Activated CD8-positive, alpha-beta T cell treated with anti-CD3 and anti-CD28 coated beads, Interleukin-2, amount 10 ng/mL, durations not matched to agents 7 days and 5 days (primary cell): ENCODE measurements at regions not wholly inside any gene's neighbourhood (a gene's known extent, or its start where the extent isn't known, plus 50 kb on each side); places are given as distances from the start of the nearest gene placed in this dataset.

Experiments used
- ATAC-seq: fragments of 150-1000 bp; cut with Tn5 transposase; one replicate; pipeline ENCODE4 v1.10.0; 2021; ENCODE audit warnings: moderate library complexity
- CTCF ChIA-PET: fragments of 350-600 bp; sonication (Branson Sonifier 250); formaldehyde crosslinking; loops from one replicate; lab custom pipeline; 2021; ENCODE audit warnings: antibody characterized with exemption; lab: Charles Lee
- POLR2A ChIA-PET: fragments of 350-600 bp; sonication (Branson Sonifier 250); formaldehyde crosslinking; loops from one replicate; lab custom pipeline; 2021; ENCODE audit warnings: antibody characterized with exemption; lab: Charles Lee
- DNase-seq: peaks from one replicate; pipeline ENCODE4 v3.0.0-alpha.2; 2020
- H3K27ac Mint-ChIP-seq: one replicate; pipeline ENCODE4 v1.8.0; 2021; ENCODE audit warnings: mild to moderate bottlenecking, mixed read lengths
- H3K27me3 Mint-ChIP-seq: one replicate; pipeline ENCODE4 v1.8.0; 2021; ENCODE audit warnings: low read depth, mixed read lengths
- H3K36me3 Mint-ChIP-seq: one replicate; pipeline ENCODE4 v1.8.0; 2021; ENCODE audit warnings: low read depth, mixed read lengths
- H3K4me1 Mint-ChIP-seq: one replicate; pipeline ENCODE4 v1.8.0; 2021; ENCODE audit warnings: low read depth, mixed read lengths
- H3K4me3 Mint-ChIP-seq: one replicate; pipeline ENCODE4 v1.8.0; 2021; ENCODE audit warnings: mild to moderate bottlenecking, mixed read lengths
- H3K9me3 Mint-ChIP-seq: one replicate; pipeline ENCODE4 v1.8.0; 2022; ENCODE audit warnings: mixed read lengths; ENCODE audit not compliant: insufficient read depth

GRCh38 chr18:34978953-34979608, 62.1 kb upstream of the MAPRE2 start:
- Mint-ChIP-seq H3K4me3 (peak overlapping the region; percentile 80), H3K9me3 (no peaks in the 10 kb centered on the region), H3K4me1 (peaks cover 18% of the 10 kb centered on the region), H3K36me3 (no peaks in the 10 kb centered on the region), H3K27me3 (peaks cover 19% of the 10 kb centered on the region), H3K27ac (peak overlapping the region; percentile 6)
- ChIA-PET CTCF (interaction anchor here (1.0 to 1.4 kb wide), 4 partner anchors 27 to 115 kb away, joined by 3 to 5 read pairs (median 4); no protein-coding TSS in a partner anchor), POLR2A (interaction anchor here (1.3 kb wide), 1 partner anchor 113 kb away, joined by 3 read pairs; no protein-coding TSS in a partner anchor)
- ATAC-seq (peak; percentile 29), DNase-seq (peak; percentile 64)

- DNase-seq (no peak), ATAC-seq (no peak)
- H3K4me1 Mint-ChIP-seq: peaks cover 16% of the 10 kb centered on the region
- no peaks in the 10 kb centered on the region for H3K36me3 Mint-ChIP-seq
- no peak overlapping the region for H3K27ac Mint-ChIP-seq
- CTCF ChIA-PET: no interaction called here
- no peak overlapping the region for H3K4me3 Mint-ChIP-seq
- POLR2A ChIA-PET: no interaction called here
- no peaks in the 10 kb centered on the region for H3K9me3 Mint-ChIP-seq
- H3K27me3 Mint-ChIP-seq: peaks cover 2% of the 10 kb centered on the region
These were observed 59.7 kb upstream of the MAPRE2 start for GRCh38 chr18:34981487-34981886.

- no peak overlapping the region for H3K4me3 Mint-ChIP-seq
- no peaks in the 10 kb centered on the region for H3K4me1 Mint-ChIP-seq
- ATAC-seq (no peak), DNase-seq (no peak)
- no peaks in the 10 kb centered on the region for H3K36me3 Mint-ChIP-seq
- H3K9me3 Mint-ChIP-seq: no peaks in the 10 kb centered on the region
- CTCF ChIA-PET: interaction anchor here (0.9 to 1.3 kb wide), 2 partner anchors 15 to 369 kb away, joined by 3 read pairs; no protein-coding TSS in a partner anchor
- no peak overlapping the region for H3K27ac Mint-ChIP-seq
- peaks cover under 1% of the 10 kb centered on the region for H3K27me3 Mint-ChIP-seq
- POLR2A ChIA-PET: no interaction called here
These were observed 55.2 kb upstream of the MAPRE2 start for GRCh38 chr18:34985963-34986362.

- ChIA-PET POLR2A (interaction anchor here (0.5 kb wide), 1 partner anchor 28 kb away, joined by 4 read pairs; no protein-coding TSS in a partner anchor), CTCF (interaction anchor here (2.0 kb wide), 1 partner anchor 40 kb away, joined by 4 read pairs; no protein-coding TSS in a partner anchor)
- H3K36me3 Mint-ChIP-seq: no peaks in the 10 kb centered on the region
- no peak for ATAC-seq
- H3K4me1 Mint-ChIP-seq: no peaks in the 10 kb centered on the region
- no peak overlapping the region for H3K4me3 Mint-ChIP-seq
- H3K9me3 Mint-ChIP-seq: no peaks in the 10 kb centered on the region
- H3K27ac Mint-ChIP-seq: no peak overlapping the region
- DNase-seq: no peak
- H3K27me3 Mint-ChIP-seq: peaks cover 3% of the 10 kb centered on the region
These were observed 50.6 kb upstream of the MAPRE2 start for GRCh38 chr18:34990597-34990996.

- POLR2A ChIA-PET: interaction anchor here (0.5 kb wide), 1 partner anchor 27 kb away, joined by 4 read pairs; no protein-coding TSS in a partner anchor
- no peaks in the 10 kb centered on the region for H3K4me1 Mint-ChIP-seq
- no peak for DNase-seq
- no peaks in the 10 kb centered on the region for H3K36me3 Mint-ChIP-seq
- ATAC-seq: no peak
- peaks cover 3% of the 10 kb centered on the region for H3K27me3 Mint-ChIP-seq
- CTCF ChIA-PET: interaction anchor here (2.0 kb wide), 1 partner anchor 39 kb away, joined by 4 read pairs; no protein-coding TSS in a partner anchor
- H3K27ac Mint-ChIP-seq: peak overlapping the region; percentile 11
- no peak overlapping the region for H3K4me3 Mint-ChIP-seq
- H3K9me3 Mint-ChIP-seq: no peaks in the 10 kb centered on the region
These were observed 50.1 kb upstream of the MAPRE2 start for GRCh38 chr18:34991152-34991551.
